ENCODE measurements at regions not wholly inside any gene's neighbourhood (a gene's known extent, or its start where the extent isn't known, plus 50 kb on each side); places are given as distances from the start of the nearest gene placed in this dataset.

- Histone ChIP-seq H3K4me3 (replicated peaks in 1 of 3; ENCODE audit: low read depth in 2 of 3, low read length in 3 of 3) (no peak overlapping the region), H3K4me2 (replicated peaks; ENCODE audit: extremely low read depth, low read length, poor library complexity, severe bottlenecking) (no peak overlapping the region), H4K20me1 (ENCODE audit: insufficient read depth, low read length) (no peaks in the 10 kb centered on the region), H3K27ac (ENCODE audit: low read depth in 1 of 2, low read length in 2 of 2) (no peak overlapping the region), H3K27me3 (ENCODE audit: control insufficient read depth in 2 of 2, insufficient read depth in 2 of 2, low read length in 2 of 2) (no peaks in the 10 kb centered on the region), H3K9me3 (replicated peaks in 1 of 2; ENCODE audit: control insufficient read depth in 1 of 2, insufficient read depth in 1 of 2, low read length in 2 of 2) (no peaks in the 10 kb centered on the region), H3K79me2 (ENCODE audit: insufficient read depth, low read length) (no peaks in the 10 kb centered on the region), H3K36me3 (replicated peaks in 1 of 2; ENCODE audit: control insufficient read depth in 1 of 2, insufficient read depth in 2 of 2, low read length in 2 of 2) (peaks cover 0 to 3% of the 10 kb centered on the region in 2 donors), H3K4me1 (ENCODE audit: control insufficient read depth in 1 of 2, insufficient read depth in 2 of 2, low read length in 2 of 2) (no peaks in the 10 kb centered on the region), H3K9ac (ENCODE audit: insufficient read depth, low read length, poor library complexity, severe bottlenecking) (no peak overlapping the region), H2AFZ (ENCODE audit: insufficient read depth, low read depth, low read length, poor library complexity, severe bottlenecking) (no peak overlapping the region)
- intact Hi-C loops (cut with micrococcal nuclease), result no loop called here
- H3K4me1 Mint-ChIP-seq, result no peaks in the 10 kb centered on the region
- H3K4me3 Mint-ChIP-seq, result no peak overlapping the region
- WGBS (ENCODE audit: insufficient coverage), result 100% methylated on average over 1 of the region's 5 CpGs
- no peaks in the 10 kb centered on the region for H3K9me3 Mint-ChIP-seq
- peaks cover 4 to 6% of the 10 kb centered on the region in 2 donors for H3K36me3 Mint-ChIP-seq
- peaks cover 0 to 2% (median 0%) of the 10 kb centered on the region in 3 donors for H3K27me3 Mint-ChIP-seq (ENCODE audit: low read depth in 3 of 3)
- DNase-seq, result no peak
- no peak for TF ChIP-seq CTCF (IDR thresholded peaks at IDR 0.05)
- no peak overlapping the region for H3K27ac Mint-ChIP-seq
Measured at GRCh38 chr16:27689711-27690110, 139.8 kb downstream of the KATNIP start.

GRCh38 chr16:27690608-27691007 lies 140.7 kb downstream of the KATNIP start:
- peaks cover 4 to 6% of the 10 kb centered on the region in 2 donors for H3K36me3 Mint-ChIP-seq
- Histone ChIP-seq H3K36me3 (replicated peaks in 1 of 2; ENCODE audit: control insufficient read depth in 1 of 2, insufficient read depth in 2 of 2, low read length in 2 of 2) (peaks cover 0 to 3% of the 10 kb centered on the region in 2 donors), H3K79me2 (ENCODE audit: insufficient read depth, low read length) (no peaks in the 10 kb centered on the region), H3K4me2 (replicated peaks; ENCODE audit: extremely low read depth, low read length, poor library complexity, severe bottlenecking) (no peak overlapping the region), H3K27ac (ENCODE audit: low read depth in 1 of 2, low read length in 2 of 2) (no peak overlapping the region), H3K9me3 (replicated peaks in 1 of 2; ENCODE audit: control insufficient read depth in 1 of 2, insufficient read depth in 1 of 2, low read length in 2 of 2) (no peaks in the 10 kb centered on the region), H3K9ac (ENCODE audit: insufficient read depth, low read length, poor library complexity, severe bottlenecking) (no peak overlapping the region), H3K27me3 (ENCODE audit: control insufficient read depth in 2 of 2, insufficient read depth in 2 of 2, low read length in 2 of 2) (no peaks in the 10 kb centered on the region), H3K4me1 (ENCODE audit: control insufficient read depth in 1 of 2, insufficient read depth in 2 of 2, low read length in 2 of 2) (no peaks in the 10 kb centered on the region), H3K4me3 (replicated peaks in 1 of 3; ENCODE audit: low read depth in 2 of 3, low read length in 3 of 3) (no peak overlapping the region), H2AFZ (ENCODE audit: insufficient read depth, low read depth, low read length, poor library complexity, severe bottlenecking) (no peak overlapping the region), H4K20me1 (ENCODE audit: insufficient read depth, low read length) (no peaks in the 10 kb centered on the region)
- 18% methylated on average over 3 of the region's 3 CpGs for WGBS (ENCODE audit: insufficient coverage)
- intact Hi-C loops (cut with micrococcal nuclease), result no loop called here
- TF ChIP-seq CTCF (IDR thresholded peaks at IDR 0.05), result peak; percentile 56
- no peak overlapping the region for H3K4me3 Mint-ChIP-seq
- H3K4me1 Mint-ChIP-seq, result no peaks in the 10 kb centered on the region
- no peaks in the 10 kb centered on the region for H3K9me3 Mint-ChIP-seq
- peak; percentile 3 to 14 (median 8) for DNase-seq
- H3K27me3 Mint-ChIP-seq (ENCODE audit: low read depth in 3 of 3), result peaks cover 0 to 2% (median 0%) of the 10 kb centered on the region in 3 donors
- H3K27ac Mint-ChIP-seq, result no peak overlapping the region

All from CD14-positive monocyte (primary cell).